ENCODE measurements at regions not wholly inside any gene's neighbourhood (a gene's known extent, or its start where the extent isn't known, plus 50 kb on each side); places are given as distances from the start of the nearest gene placed in this dataset.
A peak's percentile ranks its signal among the peaks of the same experiment; 100 is the strongest.

- DNase-seq (ENCODE audit: low read depth), result no peak
Observed at GRCh38 chr2:155404433-155405002, 706.0 kb downstream of the KCNJ3 start.

- no peak for DNase-seq (ENCODE audit: low read depth)
Observed at GRCh38 chr2:155393406-155393805, 694.9 kb downstream of the KCNJ3 start.

- no peak for DNase-seq (ENCODE audit: low read depth)
Observed at GRCh38 chr2:155391613-155392130, 693.2 kb downstream of the KCNJ3 start.

GRCh38 chr2:155389224-155389623, 690.7 kb downstream of the KCNJ3 start:
- DNase-seq (ENCODE audit: low read depth), result no peak

GRCh38 chr2:155384555-155385123, 686.1 kb downstream of the KCNJ3 start:
- no peak for DNase-seq (ENCODE audit: low read depth)

- DNase-seq (ENCODE audit: low read depth), result no peak
Observed at GRCh38 chr2:155382776-155383175, 684.3 kb downstream of the KCNJ3 start.

- no peak for DNase-seq (ENCODE audit: low read depth)
Observed at GRCh38 chr2:155381436-155381835, 682.9 kb downstream of the KCNJ3 start.

GRCh38 chr2:155379494-155379893, 681.0 kb downstream of the KCNJ3 start:
- no peak for DNase-seq (ENCODE audit: low read depth)

- DNase-seq (ENCODE audit: low read depth), result peak; percentile 8
Observed at GRCh38 chr2:155377931-155378444, 679.5 kb downstream of the KCNJ3 start.

GRCh38 chr2:155377266-155377680, 678.8 kb downstream of the KCNJ3 start:
- DNase-seq (ENCODE audit: low read depth), result peak; percentile 40

- peak; percentile 24 for DNase-seq (ENCODE audit: low read depth)
Observed at GRCh38 chr2:155372969-155373368, 674.5 kb downstream of the KCNJ3 start.

GRCh38 chr2:155368934-155369333, 670.4 kb downstream of the KCNJ3 start:
- peak; percentile 3 for DNase-seq (ENCODE audit: low read depth)

GRCh38 chr2:155364766-155365165, 666.3 kb downstream of the KCNJ3 start:
- no peak for DNase-seq (ENCODE audit: low read depth)

- DNase-seq (ENCODE audit: low read depth), result no peak
Observed at GRCh38 chr2:155363349-155363888, 664.9 kb downstream of the KCNJ3 start.

- no peak for DNase-seq (ENCODE audit: low read depth)
Observed at GRCh38 chr2:155357172-155357571, 658.7 kb downstream of the KCNJ3 start.

- DNase-seq (ENCODE audit: low read depth), result no peak
Observed at GRCh38 chr2:155356250-155356649, 657.8 kb downstream of the KCNJ3 start.

GRCh38 chr2:155350783-155351580, 652.5 kb downstream of the KCNJ3 start:
- no peak for DNase-seq (ENCODE audit: low read depth)

GRCh38 chr2:155332016-155332415, 633.5 kb downstream of the KCNJ3 start:
- no peak for DNase-seq (ENCODE audit: low read depth)

- DNase-seq (ENCODE audit: low read depth), result no peak
Observed at GRCh38 chr2:155320236-155320635, 621.7 kb downstream of the KCNJ3 start.

GRCh38 chr2:155318710-155319109, 620.2 kb downstream of the KCNJ3 start:
- no peak for DNase-seq (ENCODE audit: low read depth)

- no peak for DNase-seq (ENCODE audit: low read depth)
Observed at GRCh38 chr2:155315768-155316167, 617.3 kb downstream of the KCNJ3 start.

- DNase-seq (ENCODE audit: low read depth), result peak; percentile 13
Observed at GRCh38 chr2:155310589-155310988, 612.1 kb downstream of the KCNJ3 start.

Measured in RPMI7951 (cell line).